SU-DHL-6 (cell line): ENCODE measurements at regions not wholly inside any gene's neighbourhood (a gene's known extent, or its start where the extent isn't known, plus 50 kb on each side); places are given as distances from the start of the nearest gene placed in this dataset.

Experiments used
- H2AFZ ChIP-seq: fragments of 200-600 bp; sonication (generic); 2 replicates; pipeline ENCODE4 v1.6.1; 2014; ENCODE audit warnings: low read depth, mild to moderate bottlenecking, moderate library complexity, mixed read lengths, antibody characterized with exemption, low read length; ENCODE audit not compliant: severe bottlenecking
- H3F3A ChIP-seq: fragments of 200-600 bp; shearing (Covaris generic); 2 replicates; pipeline ENCODE4 v1.6.0; 2016; ENCODE audit warnings: antibody characterized with exemption, mild to moderate bottlenecking; ENCODE audit not compliant: insufficient read depth
- H3K27ac ChIP-seq: fragments of 200-600 bp; sonication (generic); 2 replicates; pipeline ENCODE4 v1.5.1; 2016; ENCODE audit warnings: low read depth, mild to moderate bottlenecking, low read length, moderate library complexity, mixed read lengths
- H3K27me3 ChIP-seq: fragments of 200-600 bp; sonication (generic), shearing (Covaris generic); 2 replicates; pipeline ENCODE4 v1.6.0; 2014; ENCODE audit warnings: mild to moderate bottlenecking, low read length
- H3K36me3 ChIP-seq: fragments of 200-600 bp; sonication (generic); 2 replicates; pipeline ENCODE4 v1.6.1; 2014; ENCODE audit warnings: mild to moderate bottlenecking, low read length, mixed read lengths
- H3K4me2 ChIP-seq: fragments of 300-600, 200-600 bp; shearing (Covaris generic), sonication (generic); 2 replicates; pipeline ENCODE4 v1.6.0; 2014; ENCODE audit warnings: low read length, low read depth, mild to moderate bottlenecking; ENCODE audit not compliant: poor library complexity, severe bottlenecking
- H3K4me3 ChIP-seq: fragments of 200-600 bp; sonication (generic); 2 replicates; pipeline ENCODE4 v1.5.1; 2014; ENCODE audit warnings: antibody characterized with exemption, low read length, mild to moderate bottlenecking, mixed read lengths; ENCODE audit not compliant: insufficient read depth, poor library complexity, severe bottlenecking
- H3K79me2 ChIP-seq: fragments of 200-600 bp; sonication (generic); 2 replicates; pipeline ENCODE4 v1.6.1; 2014; ENCODE audit warnings: mild to moderate bottlenecking, low read length, moderate library complexity; ENCODE audit not compliant: insufficient read depth
- H3K9ac ChIP-seq: fragments of 200-600 bp; sonication (generic); 2 replicates; pipeline ENCODE4 v1.7.0; 2014; ENCODE audit warnings: mild to moderate bottlenecking, low read length
- H3K9me2 ChIP-seq: fragments of 200-600 bp; sonication (generic); replicated peaks from 2 replicates; pipeline ENCODE4 v1.6.1; 2014; ENCODE audit warnings: low read length; ENCODE audit not compliant: insufficient read depth
- H3K9me3 ChIP-seq: fragments of 200-600 bp; sonication (generic); 2 replicates; pipeline ENCODE4 v1.6.1; 2014; ENCODE audit warnings: low read length, mixed read lengths; ENCODE audit not compliant: insufficient read depth
- H4K20me1 ChIP-seq: fragments of 200-600 bp; sonication (generic); 2 replicates; pipeline ENCODE4 v1.6.1; 2014; ENCODE audit warnings: low read depth, mild to moderate bottlenecking, antibody characterized with exemption, low read length, moderate library complexity, mixed read lengths
- CTCF ChIP-seq: fragments of 200-600 bp; sonication (generic); IDR thresholded peaks from one replicate; pipeline ENCODE4 v1.5.1; 2017; ENCODE audit warnings: antibody characterized with exemption, mild to moderate bottlenecking, low read length, moderate library complexity; ENCODE audit not compliant: insufficient read depth, poor library complexity, severe bottlenecking
- EZH2phosphoT487 ChIP-seq: fragments of 200-600 bp; sonication (generic), shearing (Covaris generic); conservative IDR thresholded peaks from 2 replicates; pipeline ENCODE4 v1.6.1; 2018; ENCODE audit warnings: mild to moderate bottlenecking, antibody characterized with exemption, low read length, moderate library complexity, mixed read lengths

GRCh38 chr14:87111126-87111525, 881.9 kb downstream of the GALC start:
- H3K4me3 ChIP-seq = no peak overlapping the region
- H3K9ac ChIP-seq = no peak overlapping the region
- H2AFZ ChIP-seq = no peak overlapping the region
- H3K4me2 ChIP-seq = no peak overlapping the region
- TF ChIP-seq CTCF (no peak), EZH2phosphoT487 (no peak)
- no peaks in the 10 kb centered on the region for H3K9me2 ChIP-seq
- H4K20me1 ChIP-seq = no peaks in the 10 kb centered on the region
- no peaks in the 10 kb centered on the region for H3K9me3 ChIP-seq
- H3K36me3 ChIP-seq = no peaks in the 10 kb centered on the region
- H3K79me2 ChIP-seq = no peaks in the 10 kb centered on the region
- H3K27ac ChIP-seq = no peak overlapping the region
- no peaks in the 10 kb centered on the region for H3K27me3 ChIP-seq
- no peaks in the 10 kb centered on the region for H3F3A ChIP-seq

- Histone ChIP-seq H3K4me2 (no peak overlapping the region), H3K27ac (no peak overlapping the region), H2AFZ (no peak overlapping the region), H3K9me2 (no peaks in the 10 kb centered on the region), H3K36me3 (no peaks in the 10 kb centered on the region), H3K9me3 (no peaks in the 10 kb centered on the region), H3K9ac (no peak overlapping the region), H3K4me3 (no peak overlapping the region), H3K27me3 (no peaks in the 10 kb centered on the region), H3F3A (no peaks in the 10 kb centered on the region), H3K79me2 (no peaks in the 10 kb centered on the region), H4K20me1 (no peaks in the 10 kb centered on the region)
- TF ChIP-seq CTCF (no peak), EZH2phosphoT487 (no peak)
Observed at GRCh38 chr14:87109271-87109670, 883.7 kb downstream of the GALC start.

GRCh38 chr14:87108726-87109125, 884.3 kb downstream of the GALC start:
- Histone ChIP-seq H3F3A (no peaks in the 10 kb centered on the region), H3K4me3 (no peak overlapping the region), H2AFZ (no peak overlapping the region), H3K27me3 (no peaks in the 10 kb centered on the region), H3K27ac (no peak overlapping the region), H4K20me1 (no peaks in the 10 kb centered on the region), H3K9me2 (no peaks in the 10 kb centered on the region), H3K9me3 (no peaks in the 10 kb centered on the region), H3K36me3 (no peaks in the 10 kb centered on the region), H3K4me2 (no peak overlapping the region), H3K9ac (no peak overlapping the region), H3K79me2 (no peaks in the 10 kb centered on the region)
- no peak for TF ChIP-seq CTCF
- no peak for TF ChIP-seq EZH2phosphoT487
